Stomach (tissue), 8 donors: ENCODE measurements at regions not wholly inside any gene's neighbourhood (a gene's known extent, or its start where the extent isn't known, plus 50 kb on each side); places are given as distances from the start of the nearest gene placed in this dataset.

Source experiments
- DNase-seq, 2 donors: peaks; one replicate each; pipeline versions ENCODE4 v3.0.0 to v3.0.0-alpha.2; 2013 to 2019
- H3K27ac ChIP-seq, 5 donors: fragments of 200-600 bp in 4 of 5; sonication (generic) in 4 of 5; one replicate each; pipeline ENCODE4 v1.5.1; 2013 to 2019; ENCODE audit warnings: mild to moderate bottlenecking in 1 of 5, moderate library complexity in 1 of 5
- H3K27me3 ChIP-seq, 3 donors: fragments of 200-600 bp; sonication (generic); one replicate each; pipeline ENCODE4 v1.5.1; 2017 to 2019; ENCODE audit warnings: mixed run types in 1 of 3
- H3K36me3 ChIP-seq, 4 donors: fragments of 200-600 bp; sonication (generic); 1 replicate in 3 of 4; 2 replicates in 1 of 4; pipeline ENCODE4 v1.5.1; 2016 to 2019
- H3K4me1 ChIP-seq, 4 donors: fragments of 200-600 bp; sonication (generic); one replicate each; pipeline ENCODE4 v1.5.1; 2016 to 2019
- H3K4me3 ChIP-seq, 4 donors: fragments of 200-600 bp; sonication (generic) in 3 of 4; one replicate each; pipeline ENCODE4 v1.5.1; 2016 to 2019; ENCODE audit warnings: mild to moderate bottlenecking in 1 of 4
- H3K9me3 ChIP-seq, 4 donors: fragments of 200-600 bp; sonication (generic); one replicate each; pipeline ENCODE4 v1.5.1; 2016 to 2019
- CTCF ChIP-seq, 7 experiments: fragments of 450-650 bp in 4 of 7; fragments of 200-600 bp in 3 of 7; sonication (generic) in 3 of 7; IDR thresholded peaks; one replicate each; pipeline ENCODE4 v1.5.1; 2016 to 2019; ENCODE audit warnings: antibody characterized with exemption in 7 of 7, control low read depth in 2 of 7, mild to moderate bottlenecking in 1 of 7
- EP300 ChIP-seq: sonication (generic); formaldehyde crosslinking; IDR thresholded peaks from one replicate; pipeline ENCODE4 v1.6.1; 2017; ENCODE audit warnings: antibody characterized with exemption
- POLR2A ChIP-seq, 4 donors: fragments of 450-650 bp; IDR thresholded peaks; one replicate each; pipeline ENCODE4 v1.6.1; 2016; ENCODE audit warnings: antibody characterized with exemption in 4 of 4, control low read depth in 2 of 4, mild to moderate bottlenecking in 1 of 4, moderate library complexity in 1 of 4
- POLR2AphosphoS5 ChIP-seq, 3 donors: sonication (generic); formaldehyde crosslinking; IDR thresholded peaks; one replicate each; pipeline ENCODE4 v1.6.1; 2016; ENCODE audit warnings: antibody characterized with exemption in 3 of 3
- WGBS, 5 donors: extraction: QIAGEN DNeasy Blood & Tissue Kit in 3 of 5; methylation state at CpG; one replicate each; pipeline versions ENCODE4 v1.1.5 to v1.1.7; 2013 to 2018; 5-methylcytosine and 5-hydroxymethylcytosine counted together
- intact Hi-C: fragments of 100-400 bp; cut with DNase I; formaldehyde crosslinking; loops from one replicate; pipeline ENCODE4 v1.15.1; 2023; ENCODE audit warnings: low total_unique reads
- donor health status: healthy with polysubstance abuse.
- donor health status: Bipolar disorder and iron deficiency.
- donor health status: healthy.

DNA sequence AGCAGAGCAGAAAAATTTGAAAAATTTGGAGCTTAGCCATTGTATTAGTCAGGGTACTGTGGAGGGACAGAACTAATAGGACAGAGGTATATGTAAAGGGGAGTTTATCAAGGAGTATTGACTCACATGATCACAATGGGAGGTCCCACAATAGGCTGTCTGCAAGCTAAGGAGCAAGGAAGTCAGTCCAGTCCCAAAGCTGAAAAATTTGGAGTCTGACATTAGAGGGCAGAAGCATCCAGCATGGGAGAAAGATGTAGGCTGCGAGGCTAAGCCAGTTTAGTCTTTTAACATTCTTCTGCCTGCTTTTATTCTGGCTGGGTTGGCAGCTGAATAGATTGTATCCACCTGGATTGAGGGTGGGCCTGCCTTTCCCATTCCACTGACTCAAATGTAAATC is 82.0 kb downstream of the SMPDL3A start:
- Histone ChIP-seq H3K4me1 (no peaks in the 10 kb centered on the region), H3K4me3 (no peak overlapping the region), H3K9me3 (no peaks in the 10 kb centered on the region), H3K27ac (no peak overlapping the region), H3K27me3 (no peaks in the 10 kb centered on the region), H3K36me3 (no peaks in the 10 kb centered on the region)
- TF ChIP-seq POLR2AphosphoS5 (IDR thresholded peaks at IDR 0.05) (no peak), EP300 (no peak), POLR2A (IDR thresholded peaks at IDR 0.05) (no peak), CTCF (IDR thresholded peaks at IDR 0.05) (no peak)
- intact Hi-C loops, result no loop called here
- no peak for DNase-seq
- 77 to 81% (median 78%) methylated on average over 1 of the region's 1 CpG for WGBS, 5 donors

GRCh38 chr6:122872311-122872710 is 83.3 kb downstream of the SMPDL3A start:
- Histone ChIP-seq H3K4me1 (no peaks in the 10 kb centered on the region), H3K27ac (no peak overlapping the region), H3K36me3 (no peaks in the 10 kb centered on the region), H3K27me3 (no peaks in the 10 kb centered on the region), H3K4me3 (no peak overlapping the region), H3K9me3 (no peaks in the 10 kb centered on the region)
- DNase-seq, result no peak
- WGBS, 5 donors, result 66 to 79% (median 78%) methylated on average over 4 of the region's 4 CpGs
- intact Hi-C loops, result no loop called here
- no peak for TF ChIP-seq EP300
- TF ChIP-seq CTCF (IDR thresholded peaks at IDR 0.05), result no peak
- TF ChIP-seq POLR2AphosphoS5 (IDR thresholded peaks at IDR 0.05), result no peak
- TF ChIP-seq POLR2A (IDR thresholded peaks at IDR 0.05), result no peak

GRCh38 chr6:122877302-122877701 is 88.2 kb downstream of the SMPDL3A start:
- intact Hi-C loops, result loop anchor here (5.0 kb wide), 1 partner anchor 445 kb away; no protein-coding TSS in a partner anchor
- 84 to 91% (median 87%) methylated on average over 3 of the region's 3 CpGs for WGBS, 5 donors
- Histone ChIP-seq H3K27me3 (no peaks in the 10 kb centered on the region), H3K27ac (no peak overlapping the region), H3K9me3 (no peaks in the 10 kb centered on the region), H3K36me3 (no peaks in the 10 kb centered on the region), H3K4me3 (no peak overlapping the region), H3K4me1 (no peaks in the 10 kb centered on the region)
- no peak for TF ChIP-seq EP300
- no peak for TF ChIP-seq CTCF (IDR thresholded peaks at IDR 0.05)
- no peak for TF ChIP-seq POLR2A (IDR thresholded peaks at IDR 0.05)
- TF ChIP-seq POLR2AphosphoS5 (IDR thresholded peaks at IDR 0.05), result no peak
- DNase-seq, result no peak

GRCh38 chr6:122878796-122879195 is 89.7 kb downstream of the SMPDL3A start:
- Histone ChIP-seq H3K27ac (no peak overlapping the region), H3K4me3 (no peak overlapping the region), H3K4me1 (no peaks in the 10 kb centered on the region), H3K27me3 (no peaks in the 10 kb centered on the region), H3K9me3 (no peaks in the 10 kb centered on the region), H3K36me3 (no peaks in the 10 kb centered on the region)
- intact Hi-C loops, result loop anchor here (5.0 kb wide), 1 partner anchor 444 kb away; no protein-coding TSS in a partner anchor
- 8 to 25% (median 9%) methylated on average over 1 of the region's 1 CpG for WGBS, 5 donors
- DNase-seq, result peak in 1 of 2 donors; percentile 9
- no peak for TF ChIP-seq POLR2AphosphoS5 (IDR thresholded peaks at IDR 0.05)
- TF ChIP-seq POLR2A (IDR thresholded peaks at IDR 0.05), result no peak
- TF ChIP-seq EP300, result no peak
- no peak for TF ChIP-seq CTCF (IDR thresholded peaks at IDR 0.05)
